HL-60 (cell line): ENCODE measurements at regions not wholly inside any gene's neighbourhood (a gene's known extent, or its start where the extent isn't known, plus 50 kb on each side); places are given as distances from the start of the nearest gene placed in this dataset.

Source experiments
- GABPA ChIP-seq: IDR thresholded peaks from 2 replicates; pipeline ENCODE4 v1.6.1; 2012; ENCODE audit warnings: low read depth
- POLR2AphosphoS5 ChIP-seq: IDR thresholded peaks from 2 replicates; pipeline ENCODE4 v1.6.1; 2012; ENCODE audit warnings: low read depth
- SPI1 ChIP-seq: IDR thresholded peaks from 2 replicates; pipeline ENCODE4 v1.6.1; 2012; ENCODE audit warnings: low read depth, mild to moderate bottlenecking, borderline replicate concordance
- TF ChIP-seq, protein P1 (sequence below): IDR thresholded peaks from one replicate; pipeline ENCODE4 v1.5.1; 2011; ENCODE audit warnings: low read length, control low read depth, inconsistent platforms; ENCODE audit not compliant: insufficient read depth

DNA sequence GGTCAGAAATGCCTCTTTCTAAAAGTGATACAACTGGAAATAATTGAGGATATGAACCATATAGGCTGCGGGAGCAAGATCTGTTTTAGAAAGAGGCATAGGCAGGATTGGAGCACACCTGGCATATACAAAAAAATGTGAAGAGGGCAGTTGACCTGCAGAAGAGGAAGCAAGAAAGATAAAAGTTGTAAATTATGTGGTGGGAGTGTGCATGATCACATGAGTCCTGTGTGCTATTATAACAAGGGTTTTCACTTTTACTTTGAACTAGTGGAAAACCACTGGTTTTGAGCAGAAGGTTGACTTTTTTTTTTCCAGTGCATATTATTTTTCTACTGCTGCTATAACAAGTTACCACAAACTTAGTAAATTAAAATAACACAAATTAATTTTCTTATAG is 489.3 kb downstream of the ANXA1 start:
- TF ChIP-seq, protein P1, sequence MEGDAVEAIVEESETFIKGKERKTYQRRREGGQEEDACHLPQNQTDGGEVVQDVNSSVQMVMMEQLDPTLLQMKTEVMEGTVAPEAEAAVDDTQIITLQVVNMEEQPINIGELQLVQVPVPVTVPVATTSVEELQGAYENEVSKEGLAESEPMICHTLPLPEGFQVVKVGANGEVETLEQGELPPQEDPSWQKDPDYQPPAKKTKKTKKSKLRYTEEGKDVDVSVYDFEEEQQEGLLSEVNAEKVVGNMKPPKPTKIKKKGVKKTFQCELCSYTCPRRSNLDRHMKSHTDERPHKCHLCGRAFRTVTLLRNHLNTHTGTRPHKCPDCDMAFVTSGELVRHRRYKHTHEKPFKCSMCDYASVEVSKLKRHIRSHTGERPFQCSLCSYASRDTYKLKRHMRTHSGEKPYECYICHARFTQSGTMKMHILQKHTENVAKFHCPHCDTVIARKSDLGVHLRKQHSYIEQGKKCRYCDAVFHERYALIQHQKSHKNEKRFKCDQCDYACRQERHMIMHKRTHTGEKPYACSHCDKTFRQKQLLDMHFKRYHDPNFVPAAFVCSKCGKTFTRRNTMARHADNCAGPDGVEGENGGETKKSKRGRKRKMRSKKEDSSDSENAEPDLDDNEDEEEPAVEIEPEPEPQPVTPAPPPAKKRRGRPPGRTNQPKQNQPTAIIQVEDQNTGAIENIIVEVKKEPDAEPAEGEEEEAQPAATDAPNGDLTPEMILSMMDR: no peak
- no peak for TF ChIP-seq GABPA
- no peak for TF ChIP-seq SPI1
- no peak for TF ChIP-seq POLR2AphosphoS5
